GM12878 (cell line): ENCODE measurements at regions not wholly inside any gene's neighbourhood (a gene's known extent, or its start where the extent isn't known, plus 50 kb on each side); places are given as distances from the start of the nearest gene placed in this dataset.

Experiments
- ATAC-seq: fragments of 200-7000 bp; cut with Tn5 transposase; 3 replicates; pipeline ENCODE4 v1.9.1; 2020; ENCODE audit warnings: mild to moderate bottlenecking, moderate library complexity
- BruUV-seq: library from RNA; stranded (reverse); fragments of 400-500 nt; replicated peaks from 2 replicates; lab custom pipeline; 2021; lab: Mats Ljungman, UMichigan
- CTCF ChIA-PET: fragments of 300-600 bp; sonication (Branson Sonifier 250); formaldehyde crosslinking; extraction: SDS; loops from one replicate; lab custom pipeline; 2021; ENCODE audit warnings: inconsistent platforms; lab: Yijun Ruan, JAX
- POLR2A ChIA-PET: fragments of 350-600 bp; formaldehyde crosslinking; extraction: SDS; loops from one replicate; lab custom pipeline; 2021; ENCODE audit warnings: inconsistent platforms; lab: Charles Lee
- RAD21 ChIA-PET: fragments of 300-600 bp; sonication (Branson Sonifier 250); formaldehyde crosslinking; loops from one replicate; lab custom pipeline; 2023; ENCODE audit warnings: antibody characterized with exemption; ENCODE audit not compliant: unreplicated experiment; lab: Charles Lee
- SMC1A ChIA-PET: fragments of 300-600 bp; sonication (Branson Sonifier 250); formaldehyde crosslinking; loops from one replicate; lab custom pipeline; 2023; ENCODE audit not compliant: unreplicated experiment, uncharacterized antibody; lab: Charles Lee
- DNase-seq: peaks from one replicate; pipeline ENCODE4 v3.0.0-alpha.2; 2011; ENCODE audit warnings: low read depth, low spot score
- FAIRE-seq: peaks from 3 replicates; lab custom pipeline; 2011; peaks lifted over from hg19 to GRCh38; lab: Jason Lieb, UNC
- H2AFZ ChIP-seq: 2 replicates; pipeline ENCODE4 v1.6.0; 2011; ENCODE audit warnings: low read depth, low read length, control low read depth; ENCODE audit not compliant: control insufficient read depth
- H3K27ac ChIP-seq: 2 replicates; pipeline ENCODE4 v1.5.1; 2011; ENCODE audit warnings: control low read depth; ENCODE audit not compliant: control insufficient read depth, insufficient read depth
- H3K27me3 ChIP-seq, 2 experiments: replicated peaks in 1 of 2; 2 replicates each; pipeline versions ENCODE4 v1.6.0 to v1.6.1; 2011; ENCODE audit warnings: low read length in 1 of 2; ENCODE audit not compliant: control insufficient read depth in 2 of 2, insufficient read depth in 2 of 2
- H3K36me3 ChIP-seq, 2 experiments: 2 replicates each; pipeline ENCODE4 v1.5.1; 2011; ENCODE audit warnings: low read length in 1 of 2; ENCODE audit not compliant: control insufficient read depth in 2 of 2, insufficient read depth in 2 of 2
- H3K4me1 ChIP-seq: 2 replicates; pipeline ENCODE4 v1.6.1; 2011; ENCODE audit warnings: mild to moderate bottlenecking, low read length, moderate library complexity, mixed read lengths; ENCODE audit not compliant: control insufficient read depth, insufficient read depth
- H3K4me2 ChIP-seq: 2 replicates; pipeline ENCODE4 v1.6.0; 2011; ENCODE audit warnings: control low read depth; ENCODE audit not compliant: control insufficient read depth, insufficient read depth
- H3K4me3 ChIP-seq: fragments of 200-600 bp; sonication (generic); 2 replicates; pipeline ENCODE4 v1.5.1; 2016
- H3K79me2 ChIP-seq: 2 replicates; pipeline ENCODE4 v1.6.0; 2011; ENCODE audit warnings: low read length; ENCODE audit not compliant: control insufficient read depth, insufficient read depth
- H3K9ac ChIP-seq: 2 replicates; pipeline ENCODE4 v1.8.0; 2011; ENCODE audit warnings: low read length, control low read depth, mixed read lengths; ENCODE audit not compliant: control insufficient read depth, insufficient read depth
- H3K9me3 ChIP-seq: replicated peaks from 3 replicates; pipeline ENCODE4 v1.5.1; 2011; ENCODE audit warnings: mild to moderate bottlenecking, low read length; ENCODE audit not compliant: control insufficient read depth, insufficient read depth
- H4K20me1 ChIP-seq: 2 replicates; pipeline ENCODE4 v1.6.0; 2011; ENCODE audit not compliant: control insufficient read depth, insufficient read depth
- ATF3 ChIP-seq: IDR thresholded peaks from 2 replicates; pipeline ENCODE4 v1.6.1; 2011; ENCODE audit warnings: low read depth, mild to moderate bottlenecking, low read length, moderate library complexity, borderline replicate concordance; ENCODE audit errors: extremely low read depth
- BCLAF1 ChIP-seq: fragments of 450-650 bp; IDR thresholded peaks from 2 replicates; pipeline ENCODE4 v1.6.1; 2017; ENCODE audit warnings: antibody characterized with exemption, mild to moderate bottlenecking, moderate library complexity
- CHD2 ChIP-seq: IDR thresholded peaks from 2 replicates; pipeline ENCODE4 v1.6.1; 2011; ENCODE audit warnings: low read depth, low read length, improper control_type of control experiment, borderline replicate concordance
- ESRRA ChIP-seq: IDR thresholded peaks from 2 replicates; pipeline ENCODE4 v1.6.1; 2012; ENCODE audit warnings: mild to moderate bottlenecking, low read length, improper control_type of control experiment
- IKZF2 ChIP-seq, 2 experiments: fragments of 450-650 bp; IDR thresholded peaks; 2 replicates each; pipeline ENCODE4 v1.6.1; 2017; ENCODE audit warnings: mild to moderate bottlenecking in 2 of 2, moderate library complexity in 2 of 2
- JUND ChIP-seq: IDR thresholded peaks from 2 replicates; pipeline ENCODE4 v1.6.1; 2012; ENCODE audit warnings: low read depth, mild to moderate bottlenecking, low read length, improper control_type of control experiment, moderate library complexity
- NFYA ChIP-seq: IDR thresholded peaks from 2 replicates; pipeline ENCODE4 v1.6.1; 2011; ENCODE audit warnings: low read depth, mild to moderate bottlenecking, low read length, improper control_type of control experiment, borderline replicate concordance
- NR2C2 ChIP-seq: IDR thresholded peaks from 2 replicates; pipeline ENCODE4 v1.6.1; 2011; ENCODE audit warnings: borderline replicate concordance, low read depth; ENCODE audit not compliant: control insufficient read depth, insufficient read length
- SIX5 ChIP-seq: IDR thresholded peaks from 2 replicates; pipeline ENCODE4 v1.6.1; 2011; ENCODE audit warnings: mild to moderate bottlenecking, low read depth, low read length, moderate library complexity; ENCODE audit not compliant: severe bottlenecking
- SREBF2 ChIP-seq: IDR thresholded peaks from 2 replicates; pipeline ENCODE4 v1.6.1; 2012; ENCODE audit warnings: mild to moderate bottlenecking, low read length
- SRF ChIP-seq, 2 experiments: IDR thresholded peaks; 2 replicates each; pipeline ENCODE4 v1.6.1; 2011; ENCODE audit warnings: low read depth in 2 of 2, low read length in 2 of 2, mild to moderate bottlenecking in 1 of 2, moderate library complexity in 1 of 2
- STAT1 ChIP-seq: fragments of 450-650 bp; conservative IDR thresholded peaks from 2 replicates; pipeline ENCODE4 v1.6.1; 2014; ENCODE audit warnings: antibody characterized with exemption, mild to moderate bottlenecking
- TAF1 ChIP-seq: IDR thresholded peaks from 2 replicates; pipeline ENCODE4 v1.6.1; 2011; ENCODE audit warnings: mild to moderate bottlenecking, low read depth, low read length, borderline replicate concordance
- ZBED1 ChIP-seq: IDR thresholded peaks from 2 replicates; pipeline ENCODE4 v1.6.1; 2016; ENCODE audit warnings: borderline replicate concordance
- ZBTB11 ChIP-seq: fragments of 450-650 bp; formaldehyde crosslinking; IDR thresholded peaks from 2 replicates; pipeline ENCODE4 v1.5.0; 2022; ENCODE audit warnings: mild to moderate bottlenecking, missing genetic modification characterization
- WGBS: methylation state at CpG from one replicate; pipeline ENCODE4 v1.1.6; 2016; ENCODE audit warnings: low lambda C conversion rate; ENCODE audit not compliant: insufficient replicate concordance, insufficient coverage; ENCODE audit errors: missing lambda C conversion rate; 5-methylcytosine and 5-hydroxymethylcytosine counted together
- in situ Hi-C: fragments of 300-500 bp; cut with MboI; formaldehyde crosslinking; loops from 9 replicates; pipeline ENCODE4 v1.14.3; 2018; ENCODE audit warnings: mixed read lengths
- intact Hi-C: fragments of 100-400 bp; cut with micrococcal nuclease; formaldehyde crosslinking; loops from one replicate; pipeline ENCODE4 v1.14.2; 2022; ENCODE audit not compliant: unreplicated experiment
- TF ChIP-seq, protein P1 (sequence below), 3 experiments: IDR thresholded peaks in 2 of 3; conservative IDR thresholded peaks in 1 of 3; 2 replicates each; pipeline ENCODE4 v1.5.1; 2011; ENCODE audit warnings: low read depth in 3 of 3, low read length in 3 of 3, mild to moderate bottlenecking in 3 of 3, control low read depth in 2 of 3, moderate library complexity in 2 of 3, inconsistent platforms in 1 of 3, mixed read lengths in 1 of 3; ENCODE audit not compliant: control insufficient read depth in 2 of 3, insufficient read depth in 1 of 3; ENCODE audit errors: extremely low read depth in 1 of 3

DNA sequence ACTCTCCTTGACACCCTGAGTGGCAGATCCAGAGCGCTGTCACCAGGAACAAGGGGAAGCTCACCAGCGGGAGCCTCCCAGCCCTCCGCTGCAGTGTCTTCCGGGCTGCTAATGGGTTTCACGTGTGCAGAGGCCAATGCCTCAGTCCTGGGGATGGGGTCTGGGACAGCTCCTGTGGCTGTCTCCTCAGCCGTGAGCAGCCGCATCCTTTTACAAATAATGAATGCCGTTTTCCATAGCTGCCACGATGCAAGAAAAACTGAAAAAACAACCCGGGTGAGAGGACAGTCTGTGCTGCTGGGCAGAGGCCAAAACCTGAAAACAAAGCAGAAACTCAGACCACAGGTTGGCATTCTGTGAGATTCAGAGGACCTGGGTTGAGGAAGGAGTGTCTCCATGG is 212.2 kb upstream of the RAB4A start:
- no peak for ATAC-seq
- no TSS peak for BruUV-seq
- intact Hi-C loops (no loop called here), in situ Hi-C loops (no loop called here)
- no peak for TF ChIP-seq CHD2
- no peak for TF ChIP-seq JUND
- no peak for TF ChIP-seq ATF3
- no peak for TF ChIP-seq ZBTB11 (CRISPR knock-in tag)
- TF ChIP-seq STAT1, result no peak
- TF ChIP-seq SRF (IDR thresholded peaks at IDR 0.05; ENCODE audit: low read depth in 2 of 2, low read length in 2 of 2), result no peak
- TF ChIP-seq TAF1, result no peak
- TF ChIP-seq BCLAF1, result no peak
- TF ChIP-seq, protein P1, sequence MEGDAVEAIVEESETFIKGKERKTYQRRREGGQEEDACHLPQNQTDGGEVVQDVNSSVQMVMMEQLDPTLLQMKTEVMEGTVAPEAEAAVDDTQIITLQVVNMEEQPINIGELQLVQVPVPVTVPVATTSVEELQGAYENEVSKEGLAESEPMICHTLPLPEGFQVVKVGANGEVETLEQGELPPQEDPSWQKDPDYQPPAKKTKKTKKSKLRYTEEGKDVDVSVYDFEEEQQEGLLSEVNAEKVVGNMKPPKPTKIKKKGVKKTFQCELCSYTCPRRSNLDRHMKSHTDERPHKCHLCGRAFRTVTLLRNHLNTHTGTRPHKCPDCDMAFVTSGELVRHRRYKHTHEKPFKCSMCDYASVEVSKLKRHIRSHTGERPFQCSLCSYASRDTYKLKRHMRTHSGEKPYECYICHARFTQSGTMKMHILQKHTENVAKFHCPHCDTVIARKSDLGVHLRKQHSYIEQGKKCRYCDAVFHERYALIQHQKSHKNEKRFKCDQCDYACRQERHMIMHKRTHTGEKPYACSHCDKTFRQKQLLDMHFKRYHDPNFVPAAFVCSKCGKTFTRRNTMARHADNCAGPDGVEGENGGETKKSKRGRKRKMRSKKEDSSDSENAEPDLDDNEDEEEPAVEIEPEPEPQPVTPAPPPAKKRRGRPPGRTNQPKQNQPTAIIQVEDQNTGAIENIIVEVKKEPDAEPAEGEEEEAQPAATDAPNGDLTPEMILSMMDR (IDR thresholded peaks at IDR 0.05 in 2 of 3, conservative IDR thresholded peaks at IDR 0.05 in 1 of 3; ENCODE audit: control insufficient read depth in 2 of 3, extremely low read depth in 1 of 3, insufficient read depth in 1 of 3, low read depth in 3 of 3, low read length in 3 of 3), result no peak
- TF ChIP-seq IKZF2 (IDR thresholded peaks at IDR 0.05), result no peak
- no peak for TF ChIP-seq ESRRA
- TF ChIP-seq NFYA, result no peak
- TF ChIP-seq ZBED1, result no peak
- TF ChIP-seq NR2C2, result no peak
- no peak for TF ChIP-seq SREBF2
- no peak for TF ChIP-seq SIX5
- TF ChIP-seq, all 136 proteins: peak for 0
- no peaks in the 10 kb centered on the region for H3K79me2 ChIP-seq
- no peak overlapping the region for H3K4me3 ChIP-seq
- ChIA-PET POLR2A (no interaction called here), RAD21 (no interaction called here), CTCF (no interaction called here), SMC1A (no interaction called here)
- no peak overlapping the region for H3K27ac ChIP-seq
- H3K36me3 ChIP-seq, result no peaks in the 10 kb centered on the region
- no peaks in the 10 kb centered on the region for H4K20me1 ChIP-seq
- no peak overlapping the region for H2AFZ ChIP-seq
- H3K9ac ChIP-seq, result no peak overlapping the region
- DNase-seq, result no peak
- H3K4me2 ChIP-seq, result no peak overlapping the region
- no peak for FAIRE-seq
- H3K27me3 ChIP-seq, result peaks cover 5 to 6% of the 10 kb centered on the region in 2 experiments; a peak in 3 of 4 replicates
- no peaks in the 10 kb centered on the region for H3K4me1 ChIP-seq
- 22% methylated on average over 10 of the region's 10 CpGs for WGBS
- no peaks in the 10 kb centered on the region for H3K9me3 ChIP-seq
